Sigmoid colon (tissue), 4 donors: ENCODE measurements at regions not wholly inside any gene's neighbourhood (a gene's known extent, or its start where the extent isn't known, plus 50 kb on each side); places are given as distances from the start of the nearest gene placed in this dataset.

Source experiments
- EP300 ChIP-seq, 4 donors: sonication (generic); formaldehyde crosslinking; IDR thresholded peaks; one replicate each; pipeline ENCODE4 v1.6.1; 2017; ENCODE audit warnings: antibody characterized with exemption in 4 of 4
- POLR2A ChIP-seq, 2 donors: fragments of 450-650 bp; IDR thresholded peaks; one replicate each; pipeline ENCODE4 v1.6.1; 2016; ENCODE audit warnings: antibody characterized with exemption in 2 of 2, mild to moderate bottlenecking in 2 of 2, moderate library complexity in 2 of 2
- POLR2AphosphoS5 ChIP-seq, 4 donors: sonication (generic); formaldehyde crosslinking; IDR thresholded peaks; one replicate each; pipeline ENCODE4 v1.6.1; 2017; ENCODE audit warnings: antibody characterized with exemption in 4 of 4
- TF ChIP-seq, protein P1 (sequence below), 4 experiments: fragments of 450-650 bp in 3 of 4; fragments of 200-600 bp in 1 of 4; IDR thresholded peaks; one replicate each; pipeline ENCODE4 v1.5.1; 2016 to 2019; ENCODE audit warnings: antibody characterized with exemption in 4 of 4, mild to moderate bottlenecking in 3 of 4, moderate library complexity in 2 of 4

- TF ChIP-seq, protein P1, sequence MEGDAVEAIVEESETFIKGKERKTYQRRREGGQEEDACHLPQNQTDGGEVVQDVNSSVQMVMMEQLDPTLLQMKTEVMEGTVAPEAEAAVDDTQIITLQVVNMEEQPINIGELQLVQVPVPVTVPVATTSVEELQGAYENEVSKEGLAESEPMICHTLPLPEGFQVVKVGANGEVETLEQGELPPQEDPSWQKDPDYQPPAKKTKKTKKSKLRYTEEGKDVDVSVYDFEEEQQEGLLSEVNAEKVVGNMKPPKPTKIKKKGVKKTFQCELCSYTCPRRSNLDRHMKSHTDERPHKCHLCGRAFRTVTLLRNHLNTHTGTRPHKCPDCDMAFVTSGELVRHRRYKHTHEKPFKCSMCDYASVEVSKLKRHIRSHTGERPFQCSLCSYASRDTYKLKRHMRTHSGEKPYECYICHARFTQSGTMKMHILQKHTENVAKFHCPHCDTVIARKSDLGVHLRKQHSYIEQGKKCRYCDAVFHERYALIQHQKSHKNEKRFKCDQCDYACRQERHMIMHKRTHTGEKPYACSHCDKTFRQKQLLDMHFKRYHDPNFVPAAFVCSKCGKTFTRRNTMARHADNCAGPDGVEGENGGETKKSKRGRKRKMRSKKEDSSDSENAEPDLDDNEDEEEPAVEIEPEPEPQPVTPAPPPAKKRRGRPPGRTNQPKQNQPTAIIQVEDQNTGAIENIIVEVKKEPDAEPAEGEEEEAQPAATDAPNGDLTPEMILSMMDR (IDR thresholded peaks at IDR 0.05) = no peak
- TF ChIP-seq POLR2A (IDR thresholded peaks at IDR 0.05) = no peak
- TF ChIP-seq POLR2AphosphoS5 (IDR thresholded peaks at IDR 0.05) = no peak
- no peak for TF ChIP-seq EP300 (IDR thresholded peaks at IDR 0.05)
Measured at GRCh38 chr17:77592106-77592865, 366.2 kb upstream of the TNRC6C start.
